ENCODE measurements at regions not wholly inside any gene's neighbourhood (a gene's known extent, or its start where the extent isn't known, plus 50 kb on each side); places are given as distances from the start of the nearest gene placed in this dataset.

GRCh38 chr2:38509947-38510326, 92.8 kb downstream of the HNRNPLL start:
- TF ChIP-seq CTCF (IDR thresholded peaks at IDR 0.05) = no peak
- TF ChIP-seq POLR2A (IDR thresholded peaks at IDR 0.05) = no peak
